HK-2 (cell line): ENCODE measurements at regions not wholly inside any gene's neighbourhood (a gene's known extent, or its start where the extent isn't known, plus 50 kb on each side); places are given as distances from the start of the nearest gene placed in this dataset.
"Not testable (repeated sequence)": the region's sequence is repeated elsewhere in the genome, so short reads cannot be mapped to it uniquely, and the experiment has no call there.

Experiments used
- DNase-seq: peaks from one replicate; pipeline ENCODE4 v3.0.0-alpha.2; 2018; ENCODE audit not compliant: unreplicated experiment

GRCh38 chr16:5161888-5162287, 64.3 kb upstream of the EEF2KMT start:
- not testable (repeated sequence) for DNase-seq

DNA sequence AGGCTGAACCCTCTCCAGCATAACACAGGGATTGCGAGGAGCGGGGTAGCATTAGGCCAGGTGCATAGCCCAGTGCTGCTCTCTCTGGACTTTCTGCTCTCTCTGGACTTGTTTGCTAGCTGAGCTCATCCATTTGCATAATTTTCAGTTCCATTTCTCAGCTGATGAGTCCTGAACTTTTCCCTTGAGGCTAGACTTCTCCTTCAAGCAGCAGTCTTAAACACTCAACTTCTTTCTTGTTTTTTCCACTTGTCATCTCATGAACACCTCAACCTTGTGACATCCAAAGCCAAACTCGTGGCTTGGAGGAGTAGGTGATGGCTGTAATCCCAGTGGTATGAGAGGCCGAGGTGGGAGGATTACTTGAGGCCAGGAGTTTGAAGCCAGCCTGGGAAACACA, 62.4 kb upstream of the EEF2KMT start:
- DNase-seq, result not testable (repeated sequence)

- DNase-seq, result not testable (repeated sequence)
Measured at GRCh38 chr16:5159537-5159936, 61.9 kb upstream of the EEF2KMT start.

DNA sequence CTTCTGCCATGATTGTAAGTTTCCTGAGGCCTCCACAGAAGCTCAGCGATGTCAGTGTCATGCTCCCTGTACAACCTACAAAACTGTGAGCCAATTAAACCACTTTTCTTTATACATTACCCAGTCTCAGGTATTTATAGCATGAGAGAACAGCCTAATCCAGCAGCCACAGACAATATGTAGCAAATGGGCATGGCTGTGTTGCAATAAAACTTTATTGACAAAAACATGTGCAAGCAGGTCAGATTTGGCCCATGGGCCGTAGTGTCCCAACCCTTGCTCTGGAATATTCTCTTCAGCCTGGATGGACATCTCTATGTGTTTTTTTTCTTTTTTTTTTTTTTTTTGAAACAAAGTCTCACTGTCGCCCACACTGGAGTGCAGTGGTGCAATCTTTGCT, 60.9 kb upstream of the EEF2KMT start:
- DNase-seq, result no peak

DNA sequence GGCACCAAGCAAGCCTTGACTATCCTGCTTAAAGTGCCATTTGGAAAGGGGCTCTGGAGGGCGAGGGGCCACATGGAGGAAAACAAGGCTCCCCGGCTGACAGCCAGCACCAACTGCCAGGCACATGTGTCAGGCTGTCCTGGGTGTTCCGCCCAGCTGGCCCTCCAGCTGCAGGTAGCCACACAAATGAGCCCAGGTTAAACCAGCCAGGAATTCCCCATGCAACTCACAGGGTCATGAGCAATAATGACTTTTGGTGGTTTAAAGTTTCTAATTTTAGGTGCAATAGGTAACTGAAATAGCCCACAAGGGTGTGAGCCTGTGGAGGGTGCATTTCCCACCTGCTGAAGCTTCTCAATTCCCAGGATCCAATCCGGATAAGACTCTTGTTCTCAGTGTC, 58.9 kb upstream of the EEF2KMT start:
- not testable (repeated sequence) for DNase-seq

GRCh38 chr16:5154006-5154405, 56.4 kb upstream of the EEF2KMT start:
- DNase-seq, result peak; percentile 0

DNA sequence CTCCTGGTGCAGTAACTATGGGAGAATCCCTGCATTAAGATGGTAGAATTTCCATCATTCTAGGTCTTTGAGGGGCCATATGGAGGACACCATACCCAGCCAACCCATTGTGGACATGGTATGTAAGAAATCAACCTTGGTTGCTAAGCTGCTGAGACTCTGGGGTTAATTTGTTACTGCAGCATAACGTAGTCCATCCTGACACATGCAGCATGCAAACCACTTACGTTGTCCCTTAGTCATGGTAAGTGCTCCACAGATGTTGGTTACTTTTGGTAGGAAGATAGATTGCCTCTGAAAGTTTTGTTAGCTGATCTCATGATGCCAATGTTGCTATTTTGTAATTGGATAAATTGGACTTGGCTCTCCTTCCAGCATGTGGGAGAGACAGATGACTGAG, 53.8 kb upstream of the EEF2KMT start:
- not testable (repeated sequence) for DNase-seq
